Left lung (tissue), 4 donors: ENCODE measurements at regions not wholly inside any gene's neighbourhood (a gene's known extent, or its start where the extent isn't known, plus 50 kb on each side); places are given as distances from the start of the nearest gene placed in this dataset.
"Not testable (repeated sequence)": the region's sequence is repeated elsewhere in the genome, so short reads cannot be mapped to it uniquely, and the experiment has no call there.

Experiments used
- ATAC-seq: fragments of 200-7000 bp; cut with Tn5 transposase; one replicate; pipeline ENCODE4 v1.9.1; 2020; ENCODE audit warnings: moderate library complexity
- DNase-seq, 4 donors: peaks; one replicate each; pipeline ENCODE4 v3.0.0-alpha.2; 2013 to 2020
- H3K27ac ChIP-seq, 2 donors: fragments of 200-600 bp; sonication (generic) in 1 of 2; one replicate each; pipeline versions ENCODE4 v1.5.0 to v1.8.0; 2020 to 2021
- H3K27me3 ChIP-seq, 2 donors: fragments of 200-600 bp; sonication (generic) in 1 of 2; one replicate each; pipeline versions ENCODE4 v1.5.0 to v1.8.0; 2020 to 2021
- H3K36me3 ChIP-seq, 2 donors: fragments of 200-600 bp; sonication (generic) in 1 of 2; one replicate each; pipeline versions ENCODE4 v1.5.0 to v1.8.0; 2020 to 2021
- H3K4me1 ChIP-seq, 2 donors: fragments of 200-600 bp; one replicate each; pipeline ENCODE4 v1.8.0; 2021
- H3K4me3 ChIP-seq, 2 donors: fragments of 200-600 bp; sonication (generic) in 1 of 2; one replicate each; pipeline versions ENCODE4 v1.5.0 to v1.8.0; 2020 to 2021; ENCODE audit warnings: mild to moderate bottlenecking in 1 of 2
- H3K9me3 ChIP-seq, 2 donors: fragments of 200-600 bp; sonication (generic) in 1 of 2; one replicate each; pipeline versions ENCODE4 v1.5.0 to v1.8.0; 2020 to 2021
- intact Hi-C, 2 donors: fragments of 100-400 bp; cut with DNase I; formaldehyde crosslinking; loops; one replicate each; pipeline versions ENCODE4 v1.11.2 to v1.14.2; 2022
- TF ChIP-seq, protein P1 (sequence below), 2 donors: fragments of 200-600 bp; sonication (generic) in 1 of 2; IDR thresholded peaks; one replicate each; pipeline versions ENCODE4 v1.5.0 to v1.8.0; 2021; ENCODE audit warnings: antibody characterized with exemption in 2 of 2
- donor health status: DM: no; HTN: yes; CAD: no.
- donor health status: DM: no; HTN: no; CAD: no.

DNA sequence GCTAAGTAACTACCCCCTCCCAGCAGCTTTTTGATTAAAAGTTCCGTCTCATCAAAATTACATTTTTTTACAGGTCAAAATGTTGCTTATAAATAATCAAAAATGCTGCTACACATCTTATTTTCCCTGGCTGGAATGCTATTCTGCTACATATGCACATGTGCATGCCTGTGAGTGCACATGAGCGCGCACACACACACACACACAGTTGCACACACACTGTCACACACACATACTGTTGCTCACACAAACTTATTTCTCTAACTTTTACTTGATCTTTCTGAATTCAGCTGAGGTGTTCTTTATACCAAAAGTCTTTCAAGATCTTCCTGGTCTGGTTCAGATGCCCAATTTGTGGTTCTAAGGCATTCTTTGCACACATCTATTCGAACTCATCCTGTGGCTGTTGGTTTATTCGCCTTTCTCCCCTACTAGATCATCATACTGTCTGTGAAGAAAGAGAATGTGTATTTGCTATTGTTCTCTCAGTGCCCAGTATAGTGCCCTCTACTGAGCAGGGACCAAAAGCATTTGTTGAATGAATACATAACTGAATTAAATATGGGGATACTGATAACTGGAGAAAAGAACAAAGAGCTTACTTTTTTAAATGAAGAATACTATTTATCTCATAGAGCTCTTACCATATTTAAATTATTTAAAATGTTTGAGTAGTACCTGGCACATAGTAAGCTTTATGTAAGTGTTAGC lies 68.1 kb upstream of the CCDC179 start:
- H3K9me3 ChIP-seq = no peaks in the 10 kb centered on the region
- TF ChIP-seq, protein P1, sequence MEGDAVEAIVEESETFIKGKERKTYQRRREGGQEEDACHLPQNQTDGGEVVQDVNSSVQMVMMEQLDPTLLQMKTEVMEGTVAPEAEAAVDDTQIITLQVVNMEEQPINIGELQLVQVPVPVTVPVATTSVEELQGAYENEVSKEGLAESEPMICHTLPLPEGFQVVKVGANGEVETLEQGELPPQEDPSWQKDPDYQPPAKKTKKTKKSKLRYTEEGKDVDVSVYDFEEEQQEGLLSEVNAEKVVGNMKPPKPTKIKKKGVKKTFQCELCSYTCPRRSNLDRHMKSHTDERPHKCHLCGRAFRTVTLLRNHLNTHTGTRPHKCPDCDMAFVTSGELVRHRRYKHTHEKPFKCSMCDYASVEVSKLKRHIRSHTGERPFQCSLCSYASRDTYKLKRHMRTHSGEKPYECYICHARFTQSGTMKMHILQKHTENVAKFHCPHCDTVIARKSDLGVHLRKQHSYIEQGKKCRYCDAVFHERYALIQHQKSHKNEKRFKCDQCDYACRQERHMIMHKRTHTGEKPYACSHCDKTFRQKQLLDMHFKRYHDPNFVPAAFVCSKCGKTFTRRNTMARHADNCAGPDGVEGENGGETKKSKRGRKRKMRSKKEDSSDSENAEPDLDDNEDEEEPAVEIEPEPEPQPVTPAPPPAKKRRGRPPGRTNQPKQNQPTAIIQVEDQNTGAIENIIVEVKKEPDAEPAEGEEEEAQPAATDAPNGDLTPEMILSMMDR (IDR thresholded peaks at IDR 0.05) = no peak
- no peaks in the 10 kb centered on the region for H3K36me3 ChIP-seq
- H3K4me3 ChIP-seq = no peak overlapping the region
- H3K27ac ChIP-seq = no peak overlapping the region
- H3K27me3 ChIP-seq = no peaks in the 10 kb centered on the region
- no peak for DNase-seq
- intact Hi-C loops = no loop called here
- H3K4me1 ChIP-seq = no peaks in the 10 kb centered on the region
- ATAC-seq = no peak

DNA sequence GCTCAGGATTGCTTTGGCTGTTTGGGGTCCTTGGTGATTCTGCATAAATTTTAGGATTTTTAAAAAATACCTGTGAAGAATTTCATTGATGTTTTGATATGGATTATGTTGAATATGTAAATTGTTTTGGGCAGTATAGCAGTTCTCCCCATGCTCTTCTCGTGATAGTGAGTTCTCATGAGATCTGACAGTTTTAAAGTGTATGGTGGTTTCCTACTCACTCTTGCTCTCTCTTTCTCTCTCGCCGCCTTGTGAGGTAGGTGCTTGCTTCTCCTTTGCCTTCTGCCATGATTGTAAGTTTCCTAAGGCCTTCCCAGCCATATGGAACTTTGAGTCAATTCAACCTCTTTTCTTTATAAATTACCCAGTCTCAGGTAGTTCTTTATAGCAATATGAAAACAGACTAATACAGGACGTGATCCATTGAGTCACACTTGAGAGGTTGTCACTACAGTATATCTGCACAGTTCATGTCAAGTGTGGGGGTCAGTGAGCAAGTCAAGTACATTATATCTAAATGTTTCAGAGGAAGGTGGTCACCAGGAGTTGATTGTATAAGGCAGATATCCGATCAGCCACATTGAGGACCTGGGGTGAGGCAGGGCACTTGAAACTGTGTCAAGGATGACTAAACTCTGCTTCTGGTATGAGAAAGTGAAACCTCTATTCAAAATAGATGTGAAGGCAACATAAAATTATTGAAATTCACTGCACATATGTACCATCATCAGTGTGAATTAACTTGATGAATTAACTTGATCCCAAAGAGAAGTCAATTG lies 70.7 kb upstream of the CCDC179 start:
- no peak for ATAC-seq
- no peak for DNase-seq
- Histone ChIP-seq H3K9me3 (no peaks in the 10 kb centered on the region), H3K27me3 (no peaks in the 10 kb centered on the region), H3K36me3 (no peaks in the 10 kb centered on the region), H3K4me1 (no peaks in the 10 kb centered on the region), H3K27ac (no peak overlapping the region), H3K4me3 (no peak overlapping the region)
- intact Hi-C loops = no loop called here
- TF ChIP-seq, protein P1 (IDR thresholded peaks at IDR 0.05) = no peak

DNA sequence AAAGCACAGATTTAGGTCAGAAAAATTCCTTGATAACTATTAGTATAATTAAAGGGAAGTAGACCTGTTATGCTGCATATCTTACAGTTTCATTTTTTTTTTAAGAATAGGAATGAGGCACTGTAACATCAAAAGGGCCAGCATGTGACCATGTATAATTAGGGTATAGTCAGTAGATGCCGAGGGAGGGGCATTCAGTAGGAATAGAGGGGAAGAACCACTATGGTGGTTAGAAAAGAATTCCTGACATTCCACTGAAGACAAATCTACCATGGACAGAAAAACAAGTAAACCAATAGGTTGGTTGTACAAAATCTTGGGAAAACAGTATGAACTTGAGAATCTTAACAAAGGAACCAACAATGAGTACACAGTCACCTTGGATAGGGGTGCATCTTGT lies 78.4 kb upstream of the CCDC179 start:
- no peaks in the 10 kb centered on the region for H3K27me3 ChIP-seq
- H3K4me1 ChIP-seq = no peaks in the 10 kb centered on the region
- intact Hi-C loops = no loop called here
- TF ChIP-seq, protein P1 (IDR thresholded peaks at IDR 0.05) = no peak
- no peaks in the 10 kb centered on the region for H3K36me3 ChIP-seq
- H3K27ac ChIP-seq = no peak overlapping the region
- ATAC-seq (no peak), DNase-seq (no peak)
- peaks cover 0 to 4% of the 10 kb centered on the region in 2 donors for H3K9me3 ChIP-seq
- H3K4me3 ChIP-seq = no peak overlapping the region

DNA sequence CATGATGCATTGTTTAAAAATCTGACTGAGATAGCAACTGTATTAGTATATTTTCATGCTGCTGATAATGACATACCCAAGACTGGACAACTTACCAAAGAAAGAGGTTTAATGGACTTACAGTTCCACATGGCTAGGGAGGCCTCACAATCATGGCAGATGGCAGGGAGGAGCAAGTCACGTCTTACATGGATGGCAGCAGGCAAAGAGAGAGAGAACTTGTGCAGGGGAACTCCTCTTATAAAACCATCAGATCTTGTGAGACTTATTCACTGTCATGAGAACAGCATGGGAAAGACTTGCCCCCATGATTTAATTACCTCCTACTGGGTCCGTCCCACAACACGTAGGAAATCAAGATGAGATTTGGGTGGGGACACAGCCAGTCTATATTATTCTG lies 81.3 kb upstream of the CCDC179 start:
- DNase-seq, H3K27ac ChIP-seq, H3K4me3 ChIP-seq, H3K4me1 ChIP-seq, H3K27me3 ChIP-seq, intact Hi-C loops, H3K36me3 ChIP-seq, ATAC-seq, H3K9me3 ChIP-seq: not testable (repeated sequence)

DNA sequence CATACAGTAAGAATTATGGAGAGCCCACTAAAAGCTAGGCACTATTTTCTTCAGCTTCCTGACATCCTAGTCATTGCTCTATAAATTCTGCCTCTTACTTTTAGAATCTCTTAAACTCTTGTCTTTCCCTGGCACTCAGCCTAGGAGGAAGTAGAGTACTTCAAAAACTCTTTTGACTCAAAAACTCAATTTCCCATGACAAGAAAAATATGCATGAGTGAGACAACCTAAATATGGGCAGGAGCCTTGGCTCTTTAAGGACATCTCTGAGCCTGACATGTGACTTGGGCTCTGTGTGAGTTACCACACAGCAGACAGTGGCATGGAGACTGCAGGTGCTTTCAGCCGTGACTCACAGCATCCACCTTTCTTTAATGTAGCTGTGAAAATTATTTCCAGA lies 97.5 kb upstream of the CCDC179 start:
- TF ChIP-seq, protein P1 (IDR thresholded peaks at IDR 0.05) = no peak
- H3K4me1 ChIP-seq = no peaks in the 10 kb centered on the region
- DNase-seq = peak in 1 of 4 donors; percentile 7
- no peak overlapping the region for H3K27ac ChIP-seq
- no peak overlapping the region for H3K4me3 ChIP-seq
- H3K36me3 ChIP-seq = no peaks in the 10 kb centered on the region
- intact Hi-C loops = no loop called here
- H3K27me3 ChIP-seq = no peaks in the 10 kb centered on the region
- ATAC-seq = peak; percentile 47
- peaks cover 0 to 13% of the 10 kb centered on the region in 2 donors for H3K9me3 ChIP-seq
